Hepatocyte (in vitro differentiated cells): ENCODE measurements at regions not wholly inside any gene's neighbourhood (a gene's known extent, or its start where the extent isn't known, plus 50 kb on each side); places are given as distances from the start of the nearest gene placed in this dataset.

Source experiments
- EZH2 ChIP-seq: fragments of 200-600 bp; sonication (generic); IDR thresholded peaks from 2 replicates; pipeline ENCODE4 v1.6.1; 2016; ENCODE audit warnings: antibody characterized with exemption, mild to moderate bottlenecking, borderline replicate concordance
- EZH2phosphoT487 ChIP-seq: fragments of 200-600 bp; sonication (generic); IDR thresholded peaks from one replicate; pipeline ENCODE4 v1.6.1; 2018; ENCODE audit warnings: antibody characterized with exemption, mild to moderate bottlenecking, low read depth, moderate library complexity; ENCODE audit not compliant: unreplicated experiment, severe bottlenecking
- TF ChIP-seq, protein P1 (sequence below): fragments of 200-600 bp; sonication (generic); IDR thresholded peaks from 2 replicates; pipeline ENCODE4 v1.5.1; 2016; ENCODE audit warnings: antibody characterized with exemption, mild to moderate bottlenecking; ENCODE audit not compliant: poor library complexity

DNA sequence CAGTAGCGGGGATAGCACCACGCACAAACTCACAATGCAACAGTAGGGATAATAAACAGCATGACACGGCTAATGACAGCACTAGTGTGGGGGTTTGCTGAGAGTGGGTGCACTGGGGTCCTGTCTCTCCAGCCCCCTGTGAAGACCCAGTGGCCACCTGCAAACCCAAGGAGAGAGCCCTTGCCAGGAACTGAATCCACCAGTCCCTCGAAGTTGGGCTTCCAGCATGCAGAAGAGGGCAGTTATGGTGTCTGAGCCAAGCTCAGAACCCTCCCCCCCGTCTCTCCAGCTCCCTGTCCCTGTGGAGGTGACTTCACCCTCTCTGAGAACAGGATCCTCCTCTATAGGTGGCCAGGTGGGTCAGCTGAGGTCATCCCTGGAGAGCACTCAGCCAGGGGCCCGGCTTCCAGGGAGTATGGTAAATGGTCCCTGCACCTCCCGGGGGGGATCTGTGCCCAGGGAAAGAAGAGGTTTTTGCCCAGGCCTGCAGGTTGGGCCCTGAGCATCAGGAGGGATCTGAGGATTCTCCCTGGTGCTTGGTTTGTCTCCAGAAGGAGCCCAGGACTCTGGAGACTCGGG lies 86.3 kb upstream of the PRR5 start:
- TF ChIP-seq, protein P1, sequence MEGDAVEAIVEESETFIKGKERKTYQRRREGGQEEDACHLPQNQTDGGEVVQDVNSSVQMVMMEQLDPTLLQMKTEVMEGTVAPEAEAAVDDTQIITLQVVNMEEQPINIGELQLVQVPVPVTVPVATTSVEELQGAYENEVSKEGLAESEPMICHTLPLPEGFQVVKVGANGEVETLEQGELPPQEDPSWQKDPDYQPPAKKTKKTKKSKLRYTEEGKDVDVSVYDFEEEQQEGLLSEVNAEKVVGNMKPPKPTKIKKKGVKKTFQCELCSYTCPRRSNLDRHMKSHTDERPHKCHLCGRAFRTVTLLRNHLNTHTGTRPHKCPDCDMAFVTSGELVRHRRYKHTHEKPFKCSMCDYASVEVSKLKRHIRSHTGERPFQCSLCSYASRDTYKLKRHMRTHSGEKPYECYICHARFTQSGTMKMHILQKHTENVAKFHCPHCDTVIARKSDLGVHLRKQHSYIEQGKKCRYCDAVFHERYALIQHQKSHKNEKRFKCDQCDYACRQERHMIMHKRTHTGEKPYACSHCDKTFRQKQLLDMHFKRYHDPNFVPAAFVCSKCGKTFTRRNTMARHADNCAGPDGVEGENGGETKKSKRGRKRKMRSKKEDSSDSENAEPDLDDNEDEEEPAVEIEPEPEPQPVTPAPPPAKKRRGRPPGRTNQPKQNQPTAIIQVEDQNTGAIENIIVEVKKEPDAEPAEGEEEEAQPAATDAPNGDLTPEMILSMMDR = no peak
- no peak for TF ChIP-seq EZH2
- no peak for TF ChIP-seq EZH2phosphoT487
